HG02970 (cell line): ENCODE measurements at regions not wholly inside any gene's neighbourhood (a gene's known extent, or its start where the extent isn't known, plus 50 kb on each side); places are given as distances from the start of the nearest gene placed in this dataset.

Experiments
- ATAC-seq: cut with Tn5 transposase; IDR thresholded peaks from one replicate; pipeline ENCODE4 v1.9.1; 2021; ENCODE audit warnings: mild to moderate bottlenecking, moderate library complexity, moderate number of reproducible peaks; ENCODE audit not compliant: unreplicated experiment, low FRiP score

- no peak for ATAC-seq
Observed at GRCh38 chr17:56648321-56648720, 54.8 kb downstream of the NOG start.

GRCh38 chr17:56648806-56649205 is 55.3 kb downstream of the NOG start:
- ATAC-seq, result no peak

GRCh38 chr17:56652628-56653027 is 59.1 kb downstream of the NOG start:
- ATAC-seq, result no peak

- peak; percentile 89 for ATAC-seq
Observed at GRCh38 chr17:56653877-56654276, 60.4 kb downstream of the NOG start.

- no peak for ATAC-seq
Observed at GRCh38 chr17:56656701-56657327, 63.3 kb downstream of the NOG start.

- ATAC-seq, result no peak
Observed at GRCh38 chr17:56658648-56659047, 65.1 kb downstream of the NOG start.

- ATAC-seq, result no peak
Observed at GRCh38 chr17:56659622-56660021, 66.1 kb downstream of the NOG start.

GRCh38 chr17:56661906-56662305 is 68.4 kb downstream of the NOG start:
- ATAC-seq, result no peak

- no peak for ATAC-seq
Observed at GRCh38 chr17:56665864-56666263, 72.4 kb downstream of the NOG start.

- ATAC-seq, result no peak
Observed at GRCh38 chr17:56667925-56668458, 74.5 kb downstream of the NOG start.

GRCh38 chr17:56672195-56672594 is 78.7 kb downstream of the NOG start:
- ATAC-seq, result no peak

GRCh38 chr17:56674401-56674925 is 81.0 kb downstream of the NOG start:
- no peak for ATAC-seq

GRCh38 chr17:56675876-56676660 is 82.6 kb downstream of the NOG start:
- ATAC-seq, result no peak

- no peak for ATAC-seq
Observed at GRCh38 chr17:56676810-56677209, 83.3 kb downstream of the NOG start.

GRCh38 chr17:56678249-56679114 is 85.0 kb downstream of the NOG start:
- ATAC-seq, result no peak

GRCh38 chr17:56679115-56679776 is 85.7 kb downstream of the NOG start:
- no peak for ATAC-seq

GRCh38 chr17:56679777-56680422 is 86.4 kb downstream of the NOG start:
- no peak for ATAC-seq

- no peak for ATAC-seq
Observed at GRCh38 chr17:56680676-56681075, 87.2 kb downstream of the NOG start.

- no peak for ATAC-seq
Observed at GRCh38 chr17:56681561-56682266, 88.2 kb downstream of the NOG start.
